ENCODE measurements at regions not wholly inside any gene's neighbourhood (a gene's known extent, or its start where the extent isn't known, plus 50 kb on each side); places are given as distances from the start of the nearest gene placed in this dataset.
"Not testable (repeated sequence)": the region's sequence is repeated elsewhere in the genome, so short reads cannot be mapped to it uniquely, and the experiment has no call there.

DNA sequence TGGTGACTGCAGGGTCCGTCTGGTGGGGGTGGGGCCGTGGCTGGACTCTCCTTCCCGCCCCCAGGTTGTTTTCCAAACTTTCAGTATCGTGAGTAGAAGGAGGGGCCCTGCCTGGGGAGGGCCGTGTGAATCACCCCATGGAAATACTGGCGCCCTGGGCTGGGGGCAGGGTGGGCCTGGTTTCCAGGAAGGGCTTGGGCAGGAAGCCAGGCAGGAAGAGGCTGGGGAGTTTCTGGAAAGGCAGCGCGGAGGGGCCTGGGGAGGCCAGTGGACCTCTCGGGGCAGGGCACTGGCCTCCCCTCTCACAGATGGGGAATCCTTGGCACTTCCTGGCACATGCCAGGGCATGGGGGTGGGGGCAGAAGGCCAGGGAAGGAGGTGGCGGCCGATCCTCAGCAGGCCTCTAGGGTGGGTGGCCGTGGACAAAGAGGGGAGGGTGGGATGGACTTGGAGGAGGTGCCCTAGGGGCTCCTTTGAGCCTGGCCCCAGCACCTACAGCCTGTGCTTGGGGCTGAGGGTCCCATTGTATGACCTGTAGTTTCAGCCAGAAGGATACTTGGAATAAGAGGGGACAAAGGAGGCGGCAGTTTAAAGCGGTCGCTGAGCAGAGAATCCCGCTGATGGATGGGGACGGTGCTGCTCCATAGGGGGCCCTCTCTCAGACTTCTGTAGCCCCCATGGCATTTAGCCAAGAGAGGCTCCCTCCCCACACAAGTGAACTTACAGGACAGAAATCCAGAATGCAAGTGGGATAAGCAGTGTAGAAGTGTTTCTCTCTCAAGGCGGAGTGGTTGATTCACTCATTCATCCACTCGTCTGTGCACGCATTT lies 56.5 kb upstream of the GATA2 start:
- no peak for DNase-seq

DNA sequence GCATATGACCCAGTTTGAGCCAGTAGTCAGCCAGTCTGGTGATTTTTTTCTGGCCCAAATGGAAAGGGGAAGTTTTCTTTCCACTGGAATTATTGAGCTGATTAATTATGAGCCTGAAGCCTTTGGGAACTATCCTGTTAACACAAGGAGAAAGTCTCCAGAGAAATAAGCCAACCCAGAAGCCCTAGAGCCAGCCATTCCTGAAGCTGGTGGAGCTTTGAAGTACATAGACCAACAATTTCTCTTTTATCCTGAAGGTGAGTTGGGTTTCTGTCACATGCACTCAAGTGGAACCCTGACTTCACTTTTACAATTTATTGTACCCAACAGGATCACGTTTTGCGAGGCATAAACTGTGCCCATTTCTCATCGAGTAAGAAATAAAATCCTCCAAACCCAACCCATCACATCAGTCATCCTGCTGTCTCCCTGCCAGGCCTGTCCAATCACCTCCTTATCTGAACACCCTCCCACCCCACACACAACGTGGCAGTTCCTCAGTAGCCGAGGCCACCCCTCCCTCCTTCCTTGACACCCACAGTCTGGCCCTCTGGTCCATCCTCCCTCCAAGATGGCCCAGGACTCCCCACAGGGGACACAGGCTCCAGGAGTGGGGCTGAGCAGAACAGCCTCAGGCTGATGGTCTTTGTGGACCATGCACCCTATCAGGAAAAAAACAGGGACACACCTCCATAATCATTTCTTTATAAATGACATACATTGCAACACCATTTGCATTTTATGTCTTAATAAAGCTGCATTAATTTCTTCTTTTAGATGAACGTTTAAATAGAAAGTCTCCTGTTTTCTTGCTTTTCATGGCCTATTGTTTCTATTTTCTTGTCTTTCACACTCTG lies 55.7 kb upstream of the GATA2 start:
- no peak for DNase-seq

GRCh38 chr3:128548021-128548420 lies 55.0 kb upstream of the GATA2 start:
- DNase-seq = no peak

DNA sequence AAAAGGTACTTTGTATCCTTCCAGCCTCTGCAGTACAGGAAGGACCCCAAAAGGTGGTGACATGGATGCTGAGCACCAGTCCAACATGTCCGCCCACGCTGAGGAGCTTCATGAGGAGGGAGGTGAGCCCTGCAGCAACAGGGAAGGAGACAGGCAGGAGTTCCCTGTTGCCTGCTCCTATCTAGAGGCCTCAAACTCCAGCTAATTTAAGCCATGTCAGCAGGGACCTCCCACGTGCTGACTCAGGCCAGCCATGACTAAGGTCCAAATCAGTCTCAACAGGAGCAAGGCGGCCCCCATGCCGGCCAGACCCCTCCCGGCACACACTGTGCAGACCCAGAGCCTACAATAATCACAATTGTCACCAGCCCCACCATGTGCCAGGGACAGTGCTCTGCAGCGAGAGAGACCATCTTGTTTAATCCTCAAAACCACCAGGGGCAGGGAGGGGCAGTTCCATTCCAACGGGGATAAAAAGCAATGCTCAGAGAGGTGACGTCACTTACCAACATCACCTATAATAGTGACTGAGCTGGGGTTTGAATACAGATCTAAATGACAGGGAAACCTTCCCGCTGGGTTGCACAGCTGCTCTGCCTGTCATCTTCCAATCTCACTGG lies 54.5 kb upstream of the GATA2 start:
- DNase-seq = peak in 3 of 4 experiments; percentile 36 to 56 (median 42)

GRCh38 chr3:128546646-128547045 lies 53.6 kb upstream of the GATA2 start:
- DNase-seq = no peak

GRCh38 chr3:128545120-128545752 lies 52.2 kb upstream of the GATA2 start:
- no peak for DNase-seq

DNA sequence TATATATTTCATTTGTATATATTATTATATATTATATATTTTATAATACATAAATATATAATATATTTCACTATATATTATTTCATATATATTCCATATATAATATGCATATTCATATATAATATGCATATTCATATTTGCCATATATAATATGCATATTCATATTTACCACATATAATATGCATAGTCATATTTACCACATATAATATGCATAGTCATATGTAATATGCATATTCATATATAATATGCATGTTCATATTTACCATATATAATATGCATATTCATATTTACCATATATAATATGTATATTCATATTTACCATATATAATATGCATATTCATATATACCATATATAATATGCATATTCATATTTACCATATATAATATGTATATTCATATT lies 51.2 kb upstream of the GATA2 start:
- DNase-seq = no peak

DNA sequence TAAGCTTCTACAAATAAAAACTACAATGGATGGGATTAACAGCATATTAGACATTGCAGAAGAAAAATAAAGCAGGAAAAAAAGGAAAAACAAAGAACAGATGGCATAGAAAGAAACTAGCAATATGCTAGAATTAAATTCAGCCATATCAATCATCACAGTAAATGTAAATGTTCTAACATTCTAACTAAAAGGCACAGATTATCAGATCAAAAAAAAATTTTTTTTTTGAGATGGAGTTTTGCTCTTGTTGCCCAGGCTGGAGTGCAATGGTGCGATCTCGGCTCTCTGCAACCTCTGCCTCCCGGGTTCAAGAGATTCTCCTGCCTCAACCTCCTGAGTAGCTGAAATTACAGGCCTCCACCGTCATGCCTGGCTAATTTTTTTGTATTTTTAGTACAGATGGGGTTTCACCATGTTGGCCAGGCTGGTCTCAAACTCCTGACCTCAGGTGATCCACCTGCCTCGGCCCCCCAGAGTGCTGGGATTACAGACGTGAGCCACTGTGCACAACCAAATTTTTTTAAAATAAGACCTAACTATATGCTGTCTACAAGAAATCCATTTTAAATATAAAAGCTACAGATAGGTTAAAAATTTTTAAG lies 50.7 kb upstream of the GATA2 start:
- not testable (repeated sequence) for DNase-seq

Data from suppressor macrophage (primary cell).